GM12878 (cell line): ENCODE measurements at regions not wholly inside any gene's neighbourhood (a gene's known extent, or its start where the extent isn't known, plus 50 kb on each side); places are given as distances from the start of the nearest gene placed in this dataset.

Source experiments
- ATAC-seq: fragments of 200-7000 bp; cut with Tn5 transposase; 3 replicates; pipeline ENCODE4 v1.9.1; 2020; ENCODE audit warnings: mild to moderate bottlenecking, moderate library complexity
- BruUV-seq: library from RNA; stranded (reverse); fragments of 400-500 nt; replicated peaks from 2 replicates; lab custom pipeline; 2021; lab: Mats Ljungman, UMichigan
- CTCF ChIA-PET: fragments of 300-600 bp; sonication (Branson Sonifier 250); formaldehyde crosslinking; extraction: SDS; loops from one replicate; lab custom pipeline; 2021; ENCODE audit warnings: inconsistent platforms; lab: Yijun Ruan, JAX
- POLR2A ChIA-PET: fragments of 350-600 bp; formaldehyde crosslinking; extraction: SDS; loops from one replicate; lab custom pipeline; 2021; ENCODE audit warnings: inconsistent platforms; lab: Charles Lee
- RAD21 ChIA-PET: fragments of 300-600 bp; sonication (Branson Sonifier 250); formaldehyde crosslinking; loops from one replicate; lab custom pipeline; 2023; ENCODE audit warnings: antibody characterized with exemption; ENCODE audit not compliant: unreplicated experiment; lab: Charles Lee
- SMC1A ChIA-PET: fragments of 300-600 bp; sonication (Branson Sonifier 250); formaldehyde crosslinking; loops from one replicate; lab custom pipeline; 2023; ENCODE audit not compliant: unreplicated experiment, uncharacterized antibody; lab: Charles Lee
- DNase-seq: peaks from one replicate; pipeline ENCODE4 v3.0.0-alpha.2; 2011; ENCODE audit warnings: low read depth, low spot score
- FAIRE-seq: peaks from 3 replicates; lab custom pipeline; 2011; peaks lifted over from hg19 to GRCh38; lab: Jason Lieb, UNC
- H2AFZ ChIP-seq: 2 replicates; pipeline ENCODE4 v1.6.0; 2011; ENCODE audit warnings: low read depth, low read length, control low read depth; ENCODE audit not compliant: control insufficient read depth
- H3K27ac ChIP-seq: 2 replicates; pipeline ENCODE4 v1.5.1; 2011; ENCODE audit warnings: control low read depth; ENCODE audit not compliant: control insufficient read depth, insufficient read depth
- H3K27me3 ChIP-seq, 2 experiments: replicated peaks in 1 of 2; 2 replicates each; pipeline versions ENCODE4 v1.6.0 to v1.6.1; 2011; ENCODE audit warnings: low read length in 1 of 2; ENCODE audit not compliant: control insufficient read depth in 2 of 2, insufficient read depth in 2 of 2
- H3K36me3 ChIP-seq, 2 experiments: 2 replicates each; pipeline ENCODE4 v1.5.1; 2011; ENCODE audit warnings: low read length in 1 of 2; ENCODE audit not compliant: control insufficient read depth in 2 of 2, insufficient read depth in 2 of 2
- H3K4me1 ChIP-seq: 2 replicates; pipeline ENCODE4 v1.6.1; 2011; ENCODE audit warnings: mild to moderate bottlenecking, low read length, moderate library complexity, mixed read lengths; ENCODE audit not compliant: control insufficient read depth, insufficient read depth
- H3K4me2 ChIP-seq: 2 replicates; pipeline ENCODE4 v1.6.0; 2011; ENCODE audit warnings: control low read depth; ENCODE audit not compliant: control insufficient read depth, insufficient read depth
- H3K4me3 ChIP-seq: fragments of 200-600 bp; sonication (generic); 2 replicates; pipeline ENCODE4 v1.5.1; 2016
- H3K79me2 ChIP-seq: 2 replicates; pipeline ENCODE4 v1.6.0; 2011; ENCODE audit warnings: low read length; ENCODE audit not compliant: control insufficient read depth, insufficient read depth
- H3K9ac ChIP-seq: 2 replicates; pipeline ENCODE4 v1.8.0; 2011; ENCODE audit warnings: low read length, control low read depth, mixed read lengths; ENCODE audit not compliant: control insufficient read depth, insufficient read depth
- H3K9me3 ChIP-seq: replicated peaks from 3 replicates; pipeline ENCODE4 v1.5.1; 2011; ENCODE audit warnings: mild to moderate bottlenecking, low read length; ENCODE audit not compliant: control insufficient read depth, insufficient read depth
- H4K20me1 ChIP-seq: 2 replicates; pipeline ENCODE4 v1.6.0; 2011; ENCODE audit not compliant: control insufficient read depth, insufficient read depth
- ASH2L ChIP-seq: fragments of 300-600, 200-600 bp; sonication (generic); IDR thresholded peaks from 2 replicates; pipeline ENCODE4 v1.6.1; 2017; ENCODE audit warnings: low read depth, mild to moderate bottlenecking, borderline replicate concordance
- ATF7 ChIP-seq: fragments of 450-650 bp; IDR thresholded peaks from 2 replicates; pipeline ENCODE4 v1.6.1; 2016; ENCODE audit warnings: low read depth, mild to moderate bottlenecking
- BRCA1 ChIP-seq: IDR thresholded peaks from 2 replicates; pipeline ENCODE4 v1.6.1; 2011; ENCODE audit warnings: low read depth, low read length, improper control_type of control experiment
- CHD4 ChIP-seq: fragments of 200-600 bp; sonication (generic); IDR thresholded peaks from 2 replicates; pipeline ENCODE4 v1.6.1; 2016; ENCODE audit warnings: mild to moderate bottlenecking
- CUX1 ChIP-seq: IDR thresholded peaks from 2 replicates; pipeline ENCODE4 v1.6.1; 2012; ENCODE audit warnings: improper control_type of control experiment, low read depth, low read length; ENCODE audit not compliant: insufficient replicate concordance
- EP300 ChIP-seq, 2 experiments: fragments of 150-350 bp in 1 of 2; IDR thresholded peaks; 2 replicates each; pipeline ENCODE4 v1.6.1; 2011 to 2012; ENCODE audit warnings: low read depth in 2 of 2, low read length in 2 of 2, borderline replicate concordance in 1 of 2, improper control_type of control experiment in 1 of 2, inconsistent platforms in 1 of 2; ENCODE audit not compliant: control insufficient read depth in 1 of 2
- ETV6 ChIP-seq, 2 experiments: fragments of 450-650 bp in 1 of 2; IDR thresholded peaks in 1 of 2; conservative IDR thresholded peaks in 1 of 2; 2 replicates each; pipeline ENCODE4 v1.6.1; 2014; ENCODE audit warnings: antibody characterized with exemption in 1 of 2, borderline replicate concordance in 1 of 2, low read depth in 1 of 2, mild to moderate bottlenecking in 1 of 2, moderate library complexity in 1 of 2
- EZH2 ChIP-seq: IDR thresholded peaks from 2 replicates; pipeline ENCODE4 v1.6.1; 2012; ENCODE audit warnings: low read depth, mild to moderate bottlenecking, control low read depth, inconsistent platforms, low read length, borderline replicate concordance; ENCODE audit not compliant: control insufficient read depth
- FOXK2 ChIP-seq: fragments of 450-650 bp; IDR thresholded peaks from 2 replicates; pipeline ENCODE4 v1.6.1; 2017; ENCODE audit warnings: mild to moderate bottlenecking, moderate library complexity
- JUND ChIP-seq: IDR thresholded peaks from 2 replicates; pipeline ENCODE4 v1.6.1; 2012; ENCODE audit warnings: low read depth, mild to moderate bottlenecking, low read length, improper control_type of control experiment, moderate library complexity
- MTA2 ChIP-seq: fragments of 450-650 bp; IDR thresholded peaks from 2 replicates; pipeline ENCODE4 v1.6.1; 2016; ENCODE audit warnings: low read depth, mild to moderate bottlenecking, moderate library complexity
- NR2C1 ChIP-seq: fragments of 450-650 bp; IDR thresholded peaks from 2 replicates; pipeline ENCODE4 v1.6.1; 2017; ENCODE audit warnings: antibody characterized with exemption, mild to moderate bottlenecking, moderate library complexity
- POLR2A ChIP-seq: IDR thresholded peaks from 2 replicates; pipeline ENCODE4 v1.6.1; 2011; ENCODE audit warnings: low read depth, mild to moderate bottlenecking, low read length
- POU2F2 ChIP-seq: IDR thresholded peaks from 3 replicates; pipeline ENCODE4 v1.6.1; 2011; ENCODE audit warnings: low read depth, mild to moderate bottlenecking, low read length, borderline replicate concordance
- RBBP5 ChIP-seq: fragments of 200-600 bp; sonication (generic); conservative IDR thresholded peaks from 2 replicates; pipeline ENCODE4 v1.6.1; 2016
- WGBS: methylation state at CpG from one replicate; pipeline ENCODE4 v1.1.6; 2016; ENCODE audit warnings: low lambda C conversion rate; ENCODE audit not compliant: insufficient replicate concordance, insufficient coverage; ENCODE audit errors: missing lambda C conversion rate; 5-methylcytosine and 5-hydroxymethylcytosine counted together
- in situ Hi-C: fragments of 300-500 bp; cut with MboI; formaldehyde crosslinking; loops from 9 replicates; pipeline ENCODE4 v1.14.3; 2018; ENCODE audit warnings: mixed read lengths
- intact Hi-C: fragments of 100-400 bp; cut with micrococcal nuclease; formaldehyde crosslinking; loops from one replicate; pipeline ENCODE4 v1.14.2; 2022; ENCODE audit not compliant: unreplicated experiment
- TF ChIP-seq, protein P1 (sequence below): IDR thresholded peaks from 2 replicates; pipeline ENCODE4 v1.6.1; 2011; ENCODE audit warnings: borderline replicate concordance, low read depth, mild to moderate bottlenecking, moderate library complexity, low read length; ENCODE audit not compliant: insufficient read depth, poor library complexity, severe bottlenecking

- no peak for FAIRE-seq
- TF ChIP-seq EP300 (IDR thresholded peaks at IDR 0.05; ENCODE audit: borderline replicate concordance in 1 of 2, control insufficient read depth in 1 of 2, low read depth in 2 of 2, low read length in 2 of 2), result no peak
- TF ChIP-seq CHD4, result no peak
- no peak for TF ChIP-seq ASH2L
- TF ChIP-seq ETV6 (conservative IDR thresholded peaks at IDR 0.05 in 1 of 2, IDR thresholded peaks at IDR 0.05 in 1 of 2; ENCODE audit: borderline replicate concordance in 1 of 2, low read depth in 1 of 2), result no peak
- TF ChIP-seq, protein P1, sequence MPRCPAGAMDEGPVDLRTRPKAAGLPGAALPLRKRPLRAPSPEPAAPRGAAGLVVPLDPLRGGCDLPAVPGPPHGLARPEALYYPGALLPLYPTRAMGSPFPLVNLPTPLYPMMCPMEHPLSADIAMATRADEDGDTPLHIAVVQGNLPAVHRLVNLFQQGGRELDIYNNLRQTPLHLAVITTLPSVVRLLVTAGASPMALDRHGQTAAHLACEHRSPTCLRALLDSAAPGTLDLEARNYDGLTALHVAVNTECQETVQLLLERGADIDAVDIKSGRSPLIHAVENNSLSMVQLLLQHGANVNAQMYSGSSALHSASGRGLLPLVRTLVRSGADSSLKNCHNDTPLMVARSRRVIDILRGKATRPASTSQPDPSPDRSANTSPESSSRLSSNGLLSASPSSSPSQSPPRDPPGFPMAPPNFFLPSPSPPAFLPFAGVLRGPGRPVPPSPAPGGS, result no peak
- no peak for TF ChIP-seq POU2F2
- TF ChIP-seq POLR2A, result no peak
- no peak for TF ChIP-seq JUND
- TF ChIP-seq EZH2, result no peak
- TF ChIP-seq CUX1, result no peak
- no peak for TF ChIP-seq MTA2
- TF ChIP-seq FOXK2, result no peak
- no peak for TF ChIP-seq BRCA1
- no peak for TF ChIP-seq RBBP5
- no peak for TF ChIP-seq NR2C1
- no peak for TF ChIP-seq ATF7
- TF ChIP-seq, all 136 proteins: peak for 0
- ChIA-PET CTCF (no interaction called here), RAD21 (no interaction called here), SMC1A (no interaction called here), POLR2A (no interaction called here)
- WGBS, result 28% methylated on average over 2 of the region's 2 CpGs
- intact Hi-C loops (no loop called here), in situ Hi-C loops (no loop called here)
- Histone ChIP-seq H3K27ac (no peak overlapping the region), H3K4me2 (no peak overlapping the region), H4K20me1 (no peaks in the 10 kb centered on the region), H3K9me3 (no peaks in the 10 kb centered on the region), H3K9ac (no peak overlapping the region), H3K27me3 (no peaks in the 10 kb centered on the region), H3K79me2 (no peaks in the 10 kb centered on the region), H2AFZ (no peak overlapping the region), H3K36me3 (no peaks in the 10 kb centered on the region), H3K4me1 (no peaks in the 10 kb centered on the region), H3K4me3 (no peak overlapping the region)
- DNase-seq (no peak), ATAC-seq (no peak)
- no TSS peak for BruUV-seq
These were observed 625.8 kb upstream of the BCHE start for GRCh38 chr3:166462891-166463470.
